ENCODE measurements at regions not wholly inside any gene's neighbourhood (a gene's known extent, or its start where the extent isn't known, plus 50 kb on each side); places are given as distances from the start of the nearest gene placed in this dataset.

GRCh38 chr15:62636823-62637573 lies 405.5 kb upstream of the TPM1 start:
- TF ChIP-seq CTCF (conservative IDR thresholded peaks at IDR 0.05 in 1 of 2, IDR thresholded peaks at IDR 0.05 in 1 of 2; ENCODE audit: low read depth in 1 of 2, low read length in 2 of 2) (no peak), EZH2 (IDR thresholded peaks at IDR 0.05; ENCODE audit: low read length, missing control alignments) (no peak)

Data from fibroblast of lung (primary cell).